HL-60 (cell line): ENCODE measurements at regions not wholly inside any gene's neighbourhood (a gene's known extent, or its start where the extent isn't known, plus 50 kb on each side); places are given as distances from the start of the nearest gene placed in this dataset.

ENCODE experiments used
- DNase-seq, 2 experiments: peaks; one replicate each; pipeline ENCODE4 v3.0.0-alpha.2; 2010 to 2020; ENCODE audit warnings: low read depth in 1 of 2, low spot score in 1 of 2
- H3K27ac ChIP-seq: fragments of 250-450 bp; sonication (Bioruptor Pico); replicated peaks from 2 replicates; pipeline ENCODE4 v1.5.1; 2020; ENCODE audit warnings: mild to moderate bottlenecking, moderate library complexity
- H3K27me3 ChIP-seq: fragments of 250-450 bp; sonication (Bioruptor Pico); 2 replicates; pipeline ENCODE4 v1.5.1; 2021; ENCODE audit warnings: mild to moderate bottlenecking, moderate library complexity; ENCODE audit not compliant: insufficient read depth, poor library complexity, severe bottlenecking
- H3K4me3 ChIP-seq: replicated peaks from 2 replicates; pipeline ENCODE4 v1.5.1; 2011; ENCODE audit warnings: mild to moderate bottlenecking, control low read depth, low read length; ENCODE audit not compliant: insufficient read depth
- GABPA ChIP-seq: IDR thresholded peaks from 2 replicates; pipeline ENCODE4 v1.6.1; 2012; ENCODE audit warnings: low read depth
- POLR2AphosphoS5 ChIP-seq: IDR thresholded peaks from 2 replicates; pipeline ENCODE4 v1.6.1; 2012; ENCODE audit warnings: low read depth
- SPI1 ChIP-seq: IDR thresholded peaks from 2 replicates; pipeline ENCODE4 v1.6.1; 2012; ENCODE audit warnings: low read depth, mild to moderate bottlenecking, borderline replicate concordance
- TF ChIP-seq, protein P1 (sequence below): IDR thresholded peaks from 2 replicates; pipeline ENCODE4 v1.6.1; 2012; ENCODE audit warnings: low read depth; ENCODE audit not compliant: insufficient replicate concordance
- TF ChIP-seq, protein P2 (sequence below): IDR thresholded peaks from one replicate; pipeline ENCODE4 v1.5.1; 2011; ENCODE audit warnings: low read length, control low read depth, inconsistent platforms; ENCODE audit not compliant: insufficient read depth

DNA sequence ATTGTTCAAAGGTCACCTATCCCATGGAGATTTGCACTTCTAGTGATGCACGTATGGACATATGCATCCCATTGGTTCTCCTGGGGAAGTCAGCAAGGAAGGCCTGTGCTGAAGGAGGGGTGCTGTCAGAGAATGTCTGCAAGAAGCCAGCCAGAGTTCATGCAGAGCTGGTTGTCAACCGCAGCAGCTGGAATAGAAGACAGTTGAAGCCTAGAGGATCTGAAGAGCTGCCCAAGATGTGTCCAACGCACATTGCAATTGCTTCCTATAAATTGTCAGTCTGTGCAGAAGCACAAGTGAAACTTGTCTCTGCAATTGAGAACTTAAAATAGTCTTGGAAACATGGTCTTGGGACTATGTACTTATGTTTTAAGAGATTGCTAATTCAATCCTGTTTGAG, 82.1 kb upstream of the CNTNAP4 start:
- no peaks in the 10 kb centered on the region for H3K27me3 ChIP-seq
- H3K27ac ChIP-seq = no peak overlapping the region
- no peak for TF ChIP-seq POLR2AphosphoS5
- TF ChIP-seq, protein P1, sequence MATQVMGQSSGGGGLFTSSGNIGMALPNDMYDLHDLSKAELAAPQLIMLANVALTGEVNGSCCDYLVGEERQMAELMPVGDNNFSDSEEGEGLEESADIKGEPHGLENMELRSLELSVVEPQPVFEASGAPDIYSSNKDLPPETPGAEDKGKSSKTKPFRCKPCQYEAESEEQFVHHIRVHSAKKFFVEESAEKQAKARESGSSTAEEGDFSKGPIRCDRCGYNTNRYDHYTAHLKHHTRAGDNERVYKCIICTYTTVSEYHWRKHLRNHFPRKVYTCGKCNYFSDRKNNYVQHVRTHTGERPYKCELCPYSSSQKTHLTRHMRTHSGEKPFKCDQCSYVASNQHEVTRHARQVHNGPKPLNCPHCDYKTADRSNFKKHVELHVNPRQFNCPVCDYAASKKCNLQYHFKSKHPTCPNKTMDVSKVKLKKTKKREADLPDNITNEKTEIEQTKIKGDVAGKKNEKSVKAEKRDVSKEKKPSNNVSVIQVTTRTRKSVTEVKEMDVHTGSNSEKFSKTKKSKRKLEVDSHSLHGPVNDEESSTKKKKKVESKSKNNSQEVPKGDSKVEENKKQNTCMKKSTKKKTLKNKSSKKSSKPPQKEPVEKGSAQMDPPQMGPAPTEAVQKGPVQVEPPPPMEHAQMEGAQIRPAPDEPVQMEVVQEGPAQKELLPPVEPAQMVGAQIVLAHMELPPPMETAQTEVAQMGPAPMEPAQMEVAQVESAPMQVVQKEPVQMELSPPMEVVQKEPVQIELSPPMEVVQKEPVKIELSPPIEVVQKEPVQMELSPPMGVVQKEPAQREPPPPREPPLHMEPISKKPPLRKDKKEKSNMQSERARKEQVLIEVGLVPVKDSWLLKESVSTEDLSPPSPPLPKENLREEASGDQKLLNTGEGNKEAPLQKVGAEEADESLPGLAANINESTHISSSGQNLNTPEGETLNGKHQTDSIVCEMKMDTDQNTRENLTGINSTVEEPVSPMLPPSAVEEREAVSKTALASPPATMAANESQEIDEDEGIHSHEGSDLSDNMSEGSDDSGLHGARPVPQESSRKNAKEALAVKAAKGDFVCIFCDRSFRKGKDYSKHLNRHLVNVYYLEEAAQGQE = no peak
- TF ChIP-seq, protein P2, sequence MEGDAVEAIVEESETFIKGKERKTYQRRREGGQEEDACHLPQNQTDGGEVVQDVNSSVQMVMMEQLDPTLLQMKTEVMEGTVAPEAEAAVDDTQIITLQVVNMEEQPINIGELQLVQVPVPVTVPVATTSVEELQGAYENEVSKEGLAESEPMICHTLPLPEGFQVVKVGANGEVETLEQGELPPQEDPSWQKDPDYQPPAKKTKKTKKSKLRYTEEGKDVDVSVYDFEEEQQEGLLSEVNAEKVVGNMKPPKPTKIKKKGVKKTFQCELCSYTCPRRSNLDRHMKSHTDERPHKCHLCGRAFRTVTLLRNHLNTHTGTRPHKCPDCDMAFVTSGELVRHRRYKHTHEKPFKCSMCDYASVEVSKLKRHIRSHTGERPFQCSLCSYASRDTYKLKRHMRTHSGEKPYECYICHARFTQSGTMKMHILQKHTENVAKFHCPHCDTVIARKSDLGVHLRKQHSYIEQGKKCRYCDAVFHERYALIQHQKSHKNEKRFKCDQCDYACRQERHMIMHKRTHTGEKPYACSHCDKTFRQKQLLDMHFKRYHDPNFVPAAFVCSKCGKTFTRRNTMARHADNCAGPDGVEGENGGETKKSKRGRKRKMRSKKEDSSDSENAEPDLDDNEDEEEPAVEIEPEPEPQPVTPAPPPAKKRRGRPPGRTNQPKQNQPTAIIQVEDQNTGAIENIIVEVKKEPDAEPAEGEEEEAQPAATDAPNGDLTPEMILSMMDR = no peak
- TF ChIP-seq SPI1 = no peak
- TF ChIP-seq GABPA = no peak
- no peak for DNase-seq
- no peak overlapping the region for H3K4me3 ChIP-seq

DNA sequence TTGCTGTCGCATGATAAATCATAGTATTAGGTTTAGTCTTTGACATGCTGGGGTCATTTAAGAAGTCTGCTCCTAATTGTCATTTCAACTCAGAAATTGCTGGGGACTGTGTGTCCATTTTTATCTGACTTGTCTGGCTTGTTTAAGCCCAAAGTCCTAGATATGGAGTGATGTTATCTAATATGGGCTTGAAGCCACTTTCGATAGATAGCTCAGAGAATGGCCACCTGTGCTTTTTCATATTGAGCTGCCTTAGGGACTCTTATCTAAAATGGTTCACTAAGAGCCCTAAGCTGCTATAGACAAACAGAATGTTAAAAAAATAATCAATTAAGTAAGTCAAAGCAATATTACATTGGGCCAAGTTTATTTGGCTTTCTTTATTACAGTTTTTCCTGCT, 81.6 kb upstream of the CNTNAP4 start:
- no peak for DNase-seq
- Histone ChIP-seq H3K4me3 (no peak overlapping the region), H3K27me3 (no peaks in the 10 kb centered on the region), H3K27ac (no peak overlapping the region)
- no peak for TF ChIP-seq SPI1
- TF ChIP-seq POLR2AphosphoS5 = no peak
- TF ChIP-seq, protein P2 = no peak
- no peak for TF ChIP-seq GABPA
- TF ChIP-seq, protein P1 = no peak

DNA sequence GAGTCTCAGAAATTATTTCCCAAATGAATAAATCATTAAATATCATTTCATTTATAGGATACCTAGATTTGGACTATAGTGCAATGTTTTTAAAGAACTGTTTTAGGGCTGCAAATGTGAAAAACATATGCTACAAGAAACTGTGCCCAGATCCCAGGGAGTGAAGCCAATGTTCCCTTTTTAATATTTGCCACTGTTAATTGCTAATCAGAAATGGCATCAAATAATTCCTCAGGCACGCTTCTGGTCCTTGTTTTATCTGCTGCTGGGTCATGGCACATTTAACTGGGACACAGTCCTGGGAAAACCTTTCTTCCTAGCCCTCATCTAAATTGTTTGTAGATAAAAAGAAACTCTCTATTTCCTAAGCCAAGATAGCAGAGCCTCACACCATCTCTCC, 79.3 kb upstream of the CNTNAP4 start:
- TF ChIP-seq POLR2AphosphoS5 (no peak), SPI1 (no peak), GABPA (no peak)
- TF ChIP-seq, protein P2 = no peak
- TF ChIP-seq, protein P1 = no peak
- H3K27ac ChIP-seq = no peak overlapping the region
- H3K27me3 ChIP-seq = no peaks in the 10 kb centered on the region
- H3K4me3 ChIP-seq = no peak overlapping the region
- DNase-seq = no peak
